CD4-positive, alpha-beta memory T cell (primary cell): ENCODE measurements at regions not wholly inside any gene's neighbourhood (a gene's known extent, or its start where the extent isn't known, plus 50 kb on each side); places are given as distances from the start of the nearest gene placed in this dataset.

Source experiments
- CTCF ChIA-PET: fragments of 350-600 bp; sonication (Branson Sonifier 250); formaldehyde crosslinking; loops from one replicate; lab custom pipeline; 2021; ENCODE audit warnings: inconsistent platforms; ENCODE audit not compliant: partially characterized antibody; lab: Charles Lee
- POLR2A ChIA-PET: fragments of 350-600 bp; sonication (Branson Sonifier 250); formaldehyde crosslinking; loops from one replicate; lab custom pipeline; 2021; ENCODE audit not compliant: partially characterized antibody; lab: Charles Lee
- DNase-seq, 5 donors: peaks; one replicate each; pipeline versions ENCODE4 v3.0.0 to v3.0.0-alpha.2; 2020 to 2022; ENCODE audit warnings: mixed read lengths in 1 of 5
- H3K27ac ChIP-seq: one replicate; pipeline ENCODE4 v1.7.0; 2013; ENCODE audit warnings: low read depth, low read length
- H3K27me3 ChIP-seq: 2 replicates; pipeline ENCODE4 v1.7.0; 2013; ENCODE audit warnings: mild to moderate bottlenecking, low read length, moderate library complexity; ENCODE audit not compliant: insufficient read depth
- H3K36me3 ChIP-seq: 2 replicates; pipeline ENCODE4 v1.7.0; 2013; ENCODE audit warnings: mild to moderate bottlenecking, low read length, moderate library complexity; ENCODE audit not compliant: insufficient read depth
- H3K4me1 ChIP-seq: 2 replicates; pipeline ENCODE4 v1.7.0; 2013; ENCODE audit warnings: mild to moderate bottlenecking, low read length, moderate library complexity; ENCODE audit not compliant: insufficient read depth
- H3K4me3 ChIP-seq, 2 donors: one replicate each; pipeline ENCODE4 v1.7.0; 2013; ENCODE audit warnings: low read length in 2 of 2, mild to moderate bottlenecking in 1 of 2
- H3K9me3 ChIP-seq, 2 donors: one replicate each; pipeline ENCODE4 v1.7.0; 2013; ENCODE audit warnings: low read length in 2 of 2, control low read depth in 1 of 2; ENCODE audit not compliant: control insufficient read depth in 1 of 2
- H3K27ac Mint-ChIP-seq, 7 donors: one replicate each; pipeline ENCODE4 v1.8.0; 2020 to 2021; ENCODE audit warnings: mixed read lengths in 7 of 7, mild to moderate bottlenecking in 6 of 7, inconsistent platforms in 3 of 7, moderate library complexity in 3 of 7
- H3K27me3 Mint-ChIP-seq, 2 donors: one replicate each; pipeline ENCODE4 v1.8.0; 2020 to 2021; ENCODE audit warnings: mixed read lengths in 2 of 2
- H3K36me3 Mint-ChIP-seq, 2 donors: one replicate each; pipeline ENCODE4 v1.8.0; 2020 to 2021; ENCODE audit warnings: mixed read lengths in 2 of 2, inconsistent platforms in 1 of 2, mild to moderate bottlenecking in 1 of 2
- H3K4me1 Mint-ChIP-seq, 4 donors: one replicate each; pipeline ENCODE4 v1.8.0; 2020 to 2021; ENCODE audit warnings: mixed read lengths in 4 of 4, mild to moderate bottlenecking in 1 of 4
- H3K4me3 Mint-ChIP-seq, 8 donors: one replicate each; pipeline ENCODE4 v1.8.0; 2020 to 2021; ENCODE audit warnings: mixed read lengths in 8 of 8, mild to moderate bottlenecking in 7 of 8, moderate library complexity in 6 of 8, inconsistent platforms in 3 of 8
- H3K9me3 Mint-ChIP-seq, 8 donors: one replicate each; pipeline ENCODE4 v1.8.0; 2020 to 2021; ENCODE audit warnings: mixed read lengths in 8 of 8, mild to moderate bottlenecking in 5 of 8, inconsistent platforms in 3 of 8, moderate library complexity in 1 of 8
- intact Hi-C: fragments of 100-400 bp; cut with micrococcal nuclease; formaldehyde crosslinking; loops from one replicate; pipeline ENCODE4 v1.15.1; 2023

DNA sequence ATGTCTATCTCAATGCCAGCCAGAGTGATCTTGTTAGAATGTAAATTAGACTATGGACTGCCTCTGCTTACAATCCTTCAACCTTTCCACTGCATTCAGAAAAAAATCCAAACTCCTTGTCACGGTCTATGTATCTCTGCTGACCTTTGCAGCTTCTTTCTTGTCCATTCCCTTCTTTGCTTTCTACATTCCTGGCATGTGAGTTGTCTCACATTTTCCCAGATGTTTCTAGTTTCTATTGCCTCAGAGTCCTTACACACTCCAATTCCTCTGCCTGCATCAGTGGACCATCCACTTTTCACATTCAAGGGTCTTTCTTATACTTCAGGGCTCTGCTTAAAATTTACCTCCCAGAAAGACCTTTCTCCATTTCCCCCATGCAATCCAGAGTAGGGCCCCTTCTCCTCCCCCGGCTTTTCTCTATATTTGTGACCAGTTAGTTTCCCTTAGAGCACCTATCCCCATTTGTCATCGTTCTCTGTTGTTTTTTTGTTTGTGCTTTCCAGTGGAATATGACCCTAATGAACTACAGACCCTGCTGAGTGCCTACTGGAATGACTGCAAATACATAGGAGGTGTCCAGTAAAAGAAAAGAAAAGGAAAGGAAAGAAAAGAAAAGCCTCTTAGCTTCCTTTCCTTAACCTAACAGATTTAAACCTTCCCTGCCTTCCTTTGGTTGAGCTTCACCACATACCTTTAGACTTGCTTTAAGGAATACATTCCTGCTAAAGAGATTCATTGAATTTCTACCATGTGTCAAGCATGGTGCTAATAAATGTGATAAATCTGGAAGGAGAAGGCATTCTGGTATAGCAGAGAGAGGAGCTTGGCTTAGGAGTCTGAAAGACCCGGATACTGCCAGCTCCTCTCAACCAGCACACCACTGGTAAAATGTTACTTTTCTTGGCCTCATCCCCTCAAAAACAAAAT is 102.0 kb downstream of the DIRAS3 start:
- Mint-ChIP-seq H3K27ac (no peak overlapping the region), H3K4me1 (no peaks in the 10 kb centered on the region), H3K27me3 (peaks cover 0 to 3% of the 10 kb centered on the region in 2 donors), H3K4me3 (no peak overlapping the region), H3K9me3 (peaks cover 0 to 2% (median 0%) of the 10 kb centered on the region in 8 donors), H3K36me3 (no peaks in the 10 kb centered on the region)
- ChIA-PET CTCF (interaction anchor here (0.7 kb wide), 1 partner anchor 15 kb away, joined by 3 read pairs; no protein-coding TSS in a partner anchor), POLR2A (no interaction called here)
- Histone ChIP-seq H3K4me3 (no peak overlapping the region), H3K4me1 (no peaks in the 10 kb centered on the region), H3K9me3 (no peaks in the 10 kb centered on the region), H3K36me3 (no peaks in the 10 kb centered on the region), H3K27ac (no peak overlapping the region), H3K27me3 (no peaks in the 10 kb centered on the region)
- intact Hi-C loops: no loop called here
- DNase-seq: no peak

DNA sequence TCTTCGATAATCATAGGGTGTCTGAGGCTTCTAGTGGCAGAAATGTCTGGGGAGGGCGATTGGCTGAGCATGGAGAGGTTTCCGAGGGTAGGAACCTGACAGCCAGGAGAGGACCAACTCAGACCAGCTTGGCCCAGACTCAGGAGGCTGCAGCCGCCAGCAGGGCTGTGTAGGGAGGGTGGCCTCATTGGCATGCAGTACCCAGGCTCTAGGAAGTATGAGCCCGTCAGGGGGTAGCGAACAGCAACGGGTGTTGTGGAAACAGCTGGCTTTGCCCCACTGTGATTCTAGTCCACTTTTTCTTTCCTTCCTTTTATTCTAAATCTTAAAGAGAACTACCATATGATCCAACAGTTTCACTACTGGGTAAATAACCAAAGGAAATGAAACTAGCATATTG is 103.3 kb downstream of the DIRAS3 start:
- intact Hi-C loops: no loop called here

GRCh38 chr1:67945733-67946374 is 104.6 kb downstream of the DIRAS3 start:
- CTCF ChIA-PET: no interaction called here
- H3K9me3 Mint-ChIP-seq: peaks cover 0 to 2% (median 0%) of the 10 kb centered on the region in 8 donors
- H3K4me3 Mint-ChIP-seq: no peak overlapping the region
- Histone ChIP-seq H3K27me3 (no peaks in the 10 kb centered on the region), H3K4me1 (no peaks in the 10 kb centered on the region), H3K27ac (no peak overlapping the region), H3K36me3 (no peaks in the 10 kb centered on the region), H3K9me3 (no peaks in the 10 kb centered on the region), H3K4me3 (no peak overlapping the region)
- POLR2A ChIA-PET: no interaction called here
- peaks cover 0 to 2% of the 10 kb centered on the region in 2 donors for H3K27me3 Mint-ChIP-seq
- H3K27ac Mint-ChIP-seq: no peak overlapping the region
- no peaks in the 10 kb centered on the region for H3K4me1 Mint-ChIP-seq
- no peak for DNase-seq
- intact Hi-C loops: no loop called here
- no peaks in the 10 kb centered on the region for H3K36me3 Mint-ChIP-seq

More for the DNA sequence above, 103.3 kb downstream of the DIRAS3 start:
- POLR2A ChIA-PET: no interaction called here
- Histone ChIP-seq H3K4me1 (no peaks in the 10 kb centered on the region), H3K9me3 (no peaks in the 10 kb centered on the region), H3K27me3 (no peaks in the 10 kb centered on the region), H3K4me3 (no peak overlapping the region), H3K36me3 (no peaks in the 10 kb centered on the region), H3K27ac (no peak overlapping the region)
- Mint-ChIP-seq H3K4me1 (no peaks in the 10 kb centered on the region), H3K36me3 (no peaks in the 10 kb centered on the region), H3K4me3 (no peak overlapping the region), H3K9me3 (peaks cover 0 to 2% (median 0%) of the 10 kb centered on the region in 8 donors), H3K27me3 (peaks cover 0 to 4% of the 10 kb centered on the region in 2 donors), H3K27ac (no peak overlapping the region)
- CTCF ChIA-PET: no interaction called here
- no peak for DNase-seq

DNA sequence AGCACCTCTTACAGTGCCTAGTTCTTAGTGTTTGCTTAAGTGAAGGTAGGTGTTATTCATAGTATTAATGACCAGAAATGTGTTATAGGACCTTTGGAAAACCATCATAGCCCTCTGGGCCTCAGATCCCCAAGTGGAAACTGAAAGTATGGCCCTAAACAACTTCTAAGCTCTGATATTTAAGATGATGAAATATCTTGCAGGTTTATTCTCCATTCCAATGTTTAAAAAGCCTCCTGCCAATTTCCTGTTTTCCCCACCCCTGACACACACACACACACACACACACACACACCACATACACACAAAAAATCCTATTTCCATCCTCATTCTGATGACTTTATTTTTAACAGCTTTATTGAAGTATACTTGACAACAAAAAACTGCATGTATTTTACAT is 108.2 kb downstream of the DIRAS3 start:
- Mint-ChIP-seq H3K4me1 (no peaks in the 10 kb centered on the region), H3K36me3 (no peaks in the 10 kb centered on the region), H3K27me3 (peaks cover 0 to 2% of the 10 kb centered on the region in 2 donors), H3K27ac (no peak overlapping the region), H3K4me3 (no peak overlapping the region), H3K9me3 (peaks cover 0 to 2% (median 0%) of the 10 kb centered on the region in 8 donors)
- Histone ChIP-seq H3K4me3 (no peak overlapping the region), H3K4me1 (no peaks in the 10 kb centered on the region), H3K36me3 (no peaks in the 10 kb centered on the region), H3K9me3 (no peaks in the 10 kb centered on the region), H3K27ac (no peak overlapping the region), H3K27me3 (no peaks in the 10 kb centered on the region)
- POLR2A ChIA-PET: no interaction called here
- intact Hi-C loops: no loop called here
- CTCF ChIA-PET: no interaction called here
- no peak for DNase-seq

- no peaks in the 10 kb centered on the region for H3K36me3 Mint-ChIP-seq
- intact Hi-C loops: no loop called here
- H3K27me3 ChIP-seq: no peaks in the 10 kb centered on the region
- no peak overlapping the region for H3K4me3 Mint-ChIP-seq
- no peak overlapping the region for H3K27ac Mint-ChIP-seq
- DNase-seq: no peak
- POLR2A ChIA-PET: no interaction called here
- CTCF ChIA-PET: no interaction called here
- H3K36me3 ChIP-seq: no peaks in the 10 kb centered on the region
- peaks cover 0 to 2% of the 10 kb centered on the region in 2 donors for H3K27me3 Mint-ChIP-seq
- no peaks in the 10 kb centered on the region for H3K9me3 ChIP-seq
- H3K27ac ChIP-seq: no peak overlapping the region
- no peak overlapping the region for H3K4me3 ChIP-seq
- H3K4me1 Mint-ChIP-seq: no peaks in the 10 kb centered on the region
- H3K4me1 ChIP-seq: no peaks in the 10 kb centered on the region
- peaks cover 0 to 2% (median 0%) of the 10 kb centered on the region in 8 donors for H3K9me3 Mint-ChIP-seq
Measured at GRCh38 chr1:67941746-67942145, 108.5 kb upstream of the GNG12 start.

- CTCF ChIA-PET: no interaction called here
- Mint-ChIP-seq H3K27ac (no peak overlapping the region), H3K4me3 (no peak overlapping the region), H3K9me3 (peaks cover 0 to 2% (median 0%) of the 10 kb centered on the region in 8 donors), H3K4me1 (no peaks in the 10 kb centered on the region), H3K27me3 (peaks cover 0 to 6% of the 10 kb centered on the region in 2 donors), H3K36me3 (no peaks in the 10 kb centered on the region)
- no peaks in the 10 kb centered on the region for H3K36me3 ChIP-seq
- H3K27ac ChIP-seq: no peak overlapping the region
- H3K4me1 ChIP-seq: no peaks in the 10 kb centered on the region
- intact Hi-C loops: no loop called here
- POLR2A ChIA-PET: no interaction called here
- DNase-seq: no peak
- no peaks in the 10 kb centered on the region for H3K9me3 ChIP-seq
- H3K4me3 ChIP-seq: no peak overlapping the region
- no peaks in the 10 kb centered on the region for H3K27me3 ChIP-seq
Measured at GRCh38 chr1:67941155-67941554, 107.9 kb upstream of the GNG12 start.

- peaks cover 0 to 2% (median 0%) of the 10 kb centered on the region in 8 donors for H3K9me3 Mint-ChIP-seq
- no peaks in the 10 kb centered on the region for H3K36me3 Mint-ChIP-seq
- intact Hi-C loops: no loop called here
- ChIA-PET CTCF (no interaction called here), POLR2A (no interaction called here)
- Histone ChIP-seq H3K4me3 (no peak overlapping the region), H3K27ac (no peak overlapping the region), H3K36me3 (no peaks in the 10 kb centered on the region), H3K27me3 (no peaks in the 10 kb centered on the region), H3K9me3 (no peaks in the 10 kb centered on the region), H3K4me1 (no peaks in the 10 kb centered on the region)
- H3K4me3 Mint-ChIP-seq: no peak overlapping the region
- no peak overlapping the region for H3K27ac Mint-ChIP-seq
- H3K27me3 Mint-ChIP-seq: peaks cover 0 to 8% of the 10 kb centered on the region in 2 donors
- H3K4me1 Mint-ChIP-seq: no peaks in the 10 kb centered on the region
- no peak for DNase-seq
Measured at GRCh38 chr1:67939942-67940341, 106.7 kb upstream of the GNG12 start.
